Central memory CD8-positive, alpha-beta T cell (primary cell): ENCODE measurements at regions not wholly inside any gene's neighbourhood (a gene's known extent, or its start where the extent isn't known, plus 50 kb on each side); places are given as distances from the start of the nearest gene placed in this dataset.

Experiments
- ATAC-seq: fragments of 150-1000 bp; cut with Tn5 transposase; replicated peaks from 2 replicates; pipeline ENCODE4 v1.10.0; 2022; ENCODE audit warnings: mild to moderate bottlenecking, moderate FRiP score, moderate number of reproducible peaks; ENCODE audit not compliant: poor library complexity, severe bottlenecking; ENCODE audit errors: extremely low read depth
- DNase-seq, 2 donors: peaks; one replicate each; pipeline ENCODE4 v3.0.0; 2021; ENCODE audit warnings: low spot score in 2 of 2
- H3K27ac Mint-ChIP-seq: one replicate; pipeline ENCODE4 v1.8.0; 2022; ENCODE audit warnings: low read depth, mild to moderate bottlenecking, moderate library complexity, mixed read lengths
- H3K27me3 Mint-ChIP-seq: one replicate; pipeline ENCODE4 v1.8.0; 2022; ENCODE audit warnings: mixed read lengths
- H3K36me3 Mint-ChIP-seq: one replicate; pipeline ENCODE4 v1.8.0; 2022; ENCODE audit warnings: mild to moderate bottlenecking, moderate library complexity, mixed read lengths; ENCODE audit not compliant: insufficient read depth
- H3K4me1 Mint-ChIP-seq: one replicate; pipeline ENCODE4 v1.8.0; 2022; ENCODE audit warnings: mixed read lengths
- H3K4me3 Mint-ChIP-seq: one replicate; pipeline ENCODE4 v1.8.0; 2022; ENCODE audit warnings: mild to moderate bottlenecking, moderate library complexity, mixed read lengths
- H3K9me3 Mint-ChIP-seq: one replicate; pipeline ENCODE4 v1.8.0; 2022; ENCODE audit warnings: mixed read lengths

- ATAC-seq (no peak), DNase-seq (no peak)
- Mint-ChIP-seq H3K9me3 (peaks cover 5% of the 10 kb centered on the region), H3K27ac (no peak overlapping the region), H3K36me3 (no peaks in the 10 kb centered on the region), H3K27me3 (no peaks in the 10 kb centered on the region), H3K4me1 (no peaks in the 10 kb centered on the region), H3K4me3 (no peak overlapping the region)
Measured at GRCh38 chr5:143576711-143577484, 173.4 kb upstream of the NR3C1 start.

- Mint-ChIP-seq H3K4me1 (no peaks in the 10 kb centered on the region), H3K9me3 (peaks cover 5% of the 10 kb centered on the region), H3K27ac (no peak overlapping the region), H3K36me3 (no peaks in the 10 kb centered on the region), H3K4me3 (no peak overlapping the region), H3K27me3 (no peaks in the 10 kb centered on the region)
- DNase-seq (no peak), ATAC-seq (no peak)
Measured at GRCh38 chr5:143575286-143575685, 171.8 kb upstream of the NR3C1 start.

- no peak for DNase-seq
- Mint-ChIP-seq H3K4me3 (no peak overlapping the region), H3K27me3 (no peaks in the 10 kb centered on the region), H3K4me1 (no peaks in the 10 kb centered on the region), H3K36me3 (no peaks in the 10 kb centered on the region), H3K9me3 (no peaks in the 10 kb centered on the region), H3K27ac (no peak overlapping the region)
- ATAC-seq: no peak
Measured at GRCh38 chr5:143574236-143574635, 170.8 kb upstream of the NR3C1 start.

GRCh38 chr5:143573568-143574170 is 170.2 kb upstream of the NR3C1 start:
- no peak for ATAC-seq
- no peaks in the 10 kb centered on the region for H3K36me3 Mint-ChIP-seq
- H3K27ac Mint-ChIP-seq: no peak overlapping the region
- no peak overlapping the region for H3K4me3 Mint-ChIP-seq
- no peaks in the 10 kb centered on the region for H3K27me3 Mint-ChIP-seq
- no peak for DNase-seq
- no peaks in the 10 kb centered on the region for H3K9me3 Mint-ChIP-seq
- H3K4me1 Mint-ChIP-seq: no peaks in the 10 kb centered on the region

GRCh38 chr5:143572671-143573070 is 169.2 kb upstream of the NR3C1 start:
- ATAC-seq (no peak), DNase-seq (no peak)
- Mint-ChIP-seq H3K27me3 (no peaks in the 10 kb centered on the region), H3K4me3 (no peak overlapping the region), H3K36me3 (no peaks in the 10 kb centered on the region), H3K27ac (no peak overlapping the region), H3K9me3 (no peaks in the 10 kb centered on the region), H3K4me1 (no peaks in the 10 kb centered on the region)

GRCh38 chr5:143571642-143572624 is 168.4 kb upstream of the NR3C1 start:
- no peak for ATAC-seq

GRCh38 chr5:143570989-143571388 is 167.5 kb upstream of the NR3C1 start:
- no peaks in the 10 kb centered on the region for H3K36me3 Mint-ChIP-seq
- H3K27me3 Mint-ChIP-seq: no peaks in the 10 kb centered on the region
- ATAC-seq (no peak), DNase-seq (no peak)
- H3K27ac Mint-ChIP-seq: no peak overlapping the region
- H3K4me3 Mint-ChIP-seq: no peak overlapping the region
- H3K4me1 Mint-ChIP-seq: no peaks in the 10 kb centered on the region
- H3K9me3 Mint-ChIP-seq: no peaks in the 10 kb centered on the region

More at GRCh38 chr5:143571642-143572624, 168.4 kb upstream of the NR3C1 start:
- no peak overlapping the region for H3K4me3 Mint-ChIP-seq
- H3K27ac Mint-ChIP-seq: no peak overlapping the region
- no peaks in the 10 kb centered on the region for H3K4me1 Mint-ChIP-seq
- H3K9me3 Mint-ChIP-seq: no peaks in the 10 kb centered on the region
- no peaks in the 10 kb centered on the region for H3K36me3 Mint-ChIP-seq
- DNase-seq: no peak
- H3K27me3 Mint-ChIP-seq: no peaks in the 10 kb centered on the region

GRCh38 chr5:143569722-143570567 is 166.5 kb upstream of the NR3C1 start:
- Mint-ChIP-seq H3K36me3 (no peaks in the 10 kb centered on the region), H3K27ac (no peak overlapping the region), H3K27me3 (no peaks in the 10 kb centered on the region), H3K9me3 (no peaks in the 10 kb centered on the region), H3K4me3 (no peak overlapping the region), H3K4me1 (no peaks in the 10 kb centered on the region)
- ATAC-seq (no peak), DNase-seq (no peak)

GRCh38 chr5:143569213-143569701 is 165.8 kb upstream of the NR3C1 start:
- Mint-ChIP-seq H3K27me3 (no peaks in the 10 kb centered on the region), H3K36me3 (no peaks in the 10 kb centered on the region), H3K4me3 (no peak overlapping the region), H3K9me3 (no peaks in the 10 kb centered on the region), H3K27ac (no peak overlapping the region), H3K4me1 (no peaks in the 10 kb centered on the region)
- ATAC-seq: no peak
- no peak for DNase-seq

GRCh38 chr5:143567583-143568504 is 164.4 kb upstream of the NR3C1 start:
- Mint-ChIP-seq H3K9me3 (no peaks in the 10 kb centered on the region), H3K4me1 (no peaks in the 10 kb centered on the region), H3K4me3 (no peak overlapping the region), H3K27me3 (no peaks in the 10 kb centered on the region), H3K27ac (no peak overlapping the region), H3K36me3 (no peaks in the 10 kb centered on the region)
- ATAC-seq (no peak), DNase-seq (no peak)

- no peaks in the 10 kb centered on the region for H3K9me3 Mint-ChIP-seq
- ATAC-seq (no peak), DNase-seq (no peak)
- H3K4me3 Mint-ChIP-seq: no peak overlapping the region
- H3K4me1 Mint-ChIP-seq: no peaks in the 10 kb centered on the region
- no peak overlapping the region for H3K27ac Mint-ChIP-seq
- H3K36me3 Mint-ChIP-seq: no peaks in the 10 kb centered on the region
- H3K27me3 Mint-ChIP-seq: no peaks in the 10 kb centered on the region
Measured at GRCh38 chr5:143566139-143566538, 162.7 kb upstream of the NR3C1 start.
